ENCODE measurements at regions not wholly inside any gene's neighbourhood (a gene's known extent, or its start where the extent isn't known, plus 50 kb on each side); places are given as distances from the start of the nearest gene placed in this dataset.

GRCh38 chrX:4800756-4801155 lies 1087.3 kb upstream of the PRKX start:
- Histone ChIP-seq H2BK5ac (ENCODE audit: low read depth, low read length, poor library complexity, severe bottlenecking) (no peak overlapping the region), H3K23ac (ENCODE audit: low read depth, low read length) (no peak overlapping the region), H3K9me1 (ENCODE audit: insufficient read depth, low read length) (no peaks in the 10 kb centered on the region), H3K4me1 (ENCODE audit: control insufficient read depth, insufficient read depth, low read length) (no peaks in the 10 kb centered on the region), H3K4me2 (ENCODE audit: low read depth, low read length) (no peak overlapping the region), H3K4ac (ENCODE audit: low read depth, low read length) (no peak overlapping the region), H3K27ac (ENCODE audit: insufficient read depth, low read length) (no peak overlapping the region), H3K14ac (replicated peaks; ENCODE audit: low read depth, low read length) (no peak overlapping the region), H2BK20ac (ENCODE audit: low read depth, low read length) (no peak overlapping the region), H3K56ac (ENCODE audit: extremely low read depth, insufficient read depth, low read length) (no peak overlapping the region), H2AFZ (replicated peaks; ENCODE audit: low read length, poor library complexity) (no peak overlapping the region), H3K9ac (ENCODE audit: low read depth, low read length) (no peak overlapping the region), H4K8ac (ENCODE audit: low read depth in 2 of 2, low read length in 2 of 2) (no peak overlapping the region), H4K91ac (ENCODE audit: insufficient read depth, low read depth, low read length) (no peak overlapping the region), H2AK5ac (ENCODE audit: low read depth, low read length) (no peak overlapping the region), H3K79me1 (ENCODE audit: low read depth in 1 of 2, low read length in 2 of 2) (no peaks in the 10 kb centered on the region), H3K27me3 (ENCODE audit: control insufficient read depth, insufficient read depth, low read length) (no peaks in the 10 kb centered on the region), H3K36me3 (ENCODE audit: control insufficient read depth, insufficient read depth, low read length) (no peaks in the 10 kb centered on the region), H3K18ac (ENCODE audit: low read depth, low read length) (no peak overlapping the region), H4K20me1 (ENCODE audit: insufficient read depth, low read length) (no peaks in the 10 kb centered on the region), H3K9me3 (ENCODE audit: control insufficient read depth, insufficient read depth, low read length) (peaks cover 5% of the 10 kb centered on the region; the same call in 1 of the 2 replicates), H2BK15ac (ENCODE audit: low read depth, low read length) (no peak overlapping the region), H2BK120ac (ENCODE audit: low read depth, low read length) (no peak overlapping the region), H2AK9ac (replicated peaks; ENCODE audit: low read depth, low read length, poor library complexity) (no peak overlapping the region), H4K5ac (ENCODE audit: low read depth, low read length) (no peak overlapping the region), H3K4me3 (ENCODE audit: insufficient read depth, low read depth, low read length) (no peak overlapping the region)
- 70% methylated on average over 2 of the region's 4 CpGs; no CpG with 5 or more reads in 1 of the 2 experiments for WGBS, 2 experiments (ENCODE audit: extremely low coverage in 2 of 2, insufficient read length in 1 of 2)
- BruUV-seq (replicated peaks): no TSS peak
- CTCF ChIA-PET: no interaction called here
- DNase-seq: no peak
- ATAC-seq (ENCODE audit: low read depth): no peak
- dilution Hi-C loops (cut with HindIII; ENCODE audit: low sequenced_read_pairs, unreplicated experiment) (no loop called here), in situ Hi-C loops (cut with MboI; ENCODE audit: low sequenced_read_pairs) (no loop called here), intact Hi-C loops (cut with micrococcal nuclease) (no loop called here)
- TF ChIP-seq CHD1 (IDR thresholded peaks at IDR 0.05; ENCODE audit: low read depth, low read length) (no peak), CEBPB (IDR thresholded peaks at IDR 0.05; ENCODE audit: low read depth, low read length) (no peak), MAFK (IDR thresholded peaks at IDR 0.05; ENCODE audit: low read depth, low read length) (no peak), MXI1 (IDR thresholded peaks at IDR 0.05; ENCODE audit: borderline replicate concordance, low read depth, low read length) (no peak), RFX5 (IDR thresholded peaks at IDR 0.05; ENCODE audit: low read depth, low read length) (no peak), SMC3 (IDR thresholded peaks at IDR 0.05; ENCODE audit: low read depth, low read length) (no peak), CTCF (conservative IDR thresholded peaks at IDR 0.05; ENCODE audit: low read depth, low read length) (no peak), NFE2L2 (IDR thresholded peaks at IDR 0.05; ENCODE audit: low read depth, low read length) (no peak)
- POLR2A ChIA-PET (ENCODE audit: unreplicated experiment): no interaction called here

Measured in IMR-90 (cell line).